Neuronal stem cell (in vitro differentiated cells): ENCODE measurements at regions not wholly inside any gene's neighbourhood (a gene's known extent, or its start where the extent isn't known, plus 50 kb on each side); places are given as distances from the start of the nearest gene placed in this dataset.

Experiments
- DNase-seq: peaks from one replicate; pipeline ENCODE4 v3.0.0-alpha.2; 2013; ENCODE audit warnings: low spot score
- H2AFZ ChIP-seq: one replicate; pipeline ENCODE4 v1.6.1; 2013; ENCODE audit warnings: mild to moderate bottlenecking, low read length, inconsistent platforms
- H2AK5ac ChIP-seq: 2 replicates; pipeline ENCODE4 v1.6.1; 2013; ENCODE audit warnings: low read depth, mild to moderate bottlenecking, inconsistent platforms, low read length, moderate library complexity, mixed read lengths
- H2BK120ac ChIP-seq: 2 replicates; pipeline ENCODE4 v1.6.1; 2013; ENCODE audit warnings: low read depth, mild to moderate bottlenecking, inconsistent platforms, low read length, moderate library complexity, mixed read lengths
- H2BK12ac ChIP-seq: one replicate; pipeline ENCODE4 v1.6.1; 2013; ENCODE audit warnings: low read length, inconsistent platforms
- H2BK15ac ChIP-seq: 2 replicates; pipeline ENCODE4 v1.6.1; 2013; ENCODE audit warnings: mild to moderate bottlenecking, low read length, inconsistent platforms, mixed read lengths
- H2BK5ac ChIP-seq: one replicate; pipeline ENCODE4 v1.6.1; 2013; ENCODE audit warnings: inconsistent platforms, mild to moderate bottlenecking, low read length, moderate library complexity
- H3K14ac ChIP-seq: one replicate; pipeline ENCODE4 v1.6.1; 2013; ENCODE audit warnings: low read length, inconsistent platforms
- H3K18ac ChIP-seq: 2 replicates; pipeline ENCODE4 v1.6.1; 2013; ENCODE audit warnings: low read length, inconsistent platforms
- H3K23ac ChIP-seq: 2 replicates; pipeline ENCODE4 v1.6.1; 2013; ENCODE audit warnings: low read depth, mild to moderate bottlenecking, mixed read lengths, low read length, inconsistent platforms; ENCODE audit not compliant: poor library complexity
- H3K27ac ChIP-seq: replicated peaks from 3 replicates; pipeline ENCODE4 v1.5.1; 2013; ENCODE audit warnings: low read length, inconsistent platforms
- H3K27me3 ChIP-seq, 3 experiments: 2 replicates each; pipeline ENCODE4 v1.6.1; 2013; ENCODE audit warnings: low read length in 3 of 3, mild to moderate bottlenecking in 2 of 3, inconsistent platforms in 1 of 3, low read depth in 1 of 3, mixed read lengths in 1 of 3, moderate library complexity in 1 of 3; ENCODE audit not compliant: control insufficient read depth in 3 of 3, insufficient read depth in 3 of 3
- H3K36me3 ChIP-seq, 2 donors: replicated peaks in 1 of 2; 2 replicates each; pipeline ENCODE4 v1.6.1; 2013; ENCODE audit warnings: low read length in 2 of 2; ENCODE audit not compliant: control insufficient read depth in 2 of 2, insufficient read depth in 2 of 2
- H3K4ac ChIP-seq: 2 replicates; pipeline ENCODE4 v1.6.1; 2013; ENCODE audit warnings: inconsistent platforms, mild to moderate bottlenecking, low read length, moderate library complexity
- H3K4me1 ChIP-seq, 2 donors: 1 replicate in 1 of 2; 2 replicates in 1 of 2; pipeline ENCODE4 v1.6.1; 2013; ENCODE audit warnings: low read length in 2 of 2, low read depth in 1 of 2; ENCODE audit not compliant: control insufficient read depth in 2 of 2, insufficient read depth in 1 of 2
- H3K4me2 ChIP-seq: one replicate; pipeline ENCODE4 v1.6.1; 2013; ENCODE audit warnings: mild to moderate bottlenecking, low read length, inconsistent platforms; ENCODE audit not compliant: insufficient read depth, poor library complexity, severe bottlenecking
- H3K4me3 ChIP-seq, 2 donors: 2 replicates each; pipeline ENCODE4 v1.5.1; 2013; ENCODE audit warnings: low read length in 2 of 2, mild to moderate bottlenecking in 2 of 2, inconsistent platforms in 1 of 2, moderate library complexity in 1 of 2
- H3K79me1 ChIP-seq: one replicate; pipeline ENCODE4 v1.6.1; 2013; ENCODE audit warnings: low read depth, mild to moderate bottlenecking, inconsistent platforms, low read length, moderate library complexity
- H3K9ac ChIP-seq: one replicate; pipeline ENCODE4 v1.6.1; 2013; ENCODE audit warnings: mild to moderate bottlenecking, low read depth, low read length, inconsistent platforms; ENCODE audit not compliant: poor library complexity
- H3K9me3 ChIP-seq, 2 donors: replicated peaks in 1 of 2; 2 replicates each; pipeline versions ENCODE3 to v1.6.1; 2013; ENCODE audit warnings: low read length in 2 of 2, mild to moderate bottlenecking in 2 of 2, inconsistent platforms in 1 of 2, low read depth in 1 of 2, mixed read lengths in 1 of 2, moderate library complexity in 1 of 2; ENCODE audit not compliant: control insufficient read depth in 2 of 2, insufficient read depth in 1 of 2
- H4K8ac ChIP-seq: one replicate; pipeline ENCODE4 v1.6.1; 2013; ENCODE audit warnings: low read depth, mild to moderate bottlenecking, inconsistent platforms, low read length, moderate library complexity
- H4K91ac ChIP-seq: one replicate; pipeline ENCODE4 v1.6.1; 2013; ENCODE audit warnings: low read length, low read depth, mild to moderate bottlenecking, inconsistent platforms; ENCODE audit not compliant: poor library complexity
- WGBS, 2 donors: extraction: QIAGEN DNeasy Blood & Tissue Kit; methylation state at CpG; one replicate each; pipeline ENCODE4 v1.1.7; 2013; ENCODE audit warnings: missing lambda C conversion rate in 2 of 2, mixed read lengths in 1 of 2; ENCODE audit not compliant: insufficient read length in 2 of 2, insufficient replicate concordance in 1 of 2; ENCODE audit errors: extremely low coverage in 2 of 2; 5-methylcytosine and 5-hydroxymethylcytosine counted together

DNA sequence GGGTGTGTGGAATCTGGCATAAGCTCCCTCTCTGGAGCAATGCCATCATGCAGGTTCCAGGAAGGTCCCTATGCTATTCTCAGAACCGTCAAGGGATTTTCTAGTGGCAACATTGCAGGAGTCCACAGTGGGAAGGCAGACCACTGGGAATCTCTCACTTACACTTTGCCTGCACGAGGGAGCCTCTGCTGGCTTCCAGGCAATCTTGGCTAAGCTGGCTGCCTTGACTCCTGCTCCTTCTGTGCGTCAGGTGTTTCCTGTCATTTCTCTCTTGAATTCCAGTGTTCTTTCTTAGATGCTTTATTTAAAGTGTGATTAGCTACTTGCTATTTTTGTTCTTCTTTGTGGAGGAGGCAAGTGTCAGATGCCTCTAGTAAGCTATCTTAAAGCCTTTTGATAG, 414.0 kb upstream of the ATP2B1 start:
- Histone ChIP-seq H2BK5ac (no peak overlapping the region), H3K4me2 (no peak overlapping the region), H3K27ac (no peak overlapping the region), H2AK5ac (no peak overlapping the region), H2BK12ac (no peak overlapping the region), H3K14ac (no peak overlapping the region), H4K91ac (no peak overlapping the region), H3K9ac (no peak overlapping the region), H3K4ac (no peak overlapping the region), H3K36me3 (no peaks in the 10 kb centered on the region), H4K8ac (no peak overlapping the region), H2BK15ac (no peak overlapping the region), H3K23ac (no peak overlapping the region), H2BK120ac (no peak overlapping the region), H2AFZ (no peak overlapping the region), H3K4me1 (no peaks in the 10 kb centered on the region), H3K79me1 (no peaks in the 10 kb centered on the region), H3K9me3 (peaks cover 6% of the 10 kb centered on the region in 2 donors), H3K27me3 (no peaks in the 10 kb centered on the region), H3K4me3 (no peak overlapping the region), H3K18ac (no peak overlapping the region)
- no CpG with 5 or more reads among the region's 3 CpGs for WGBS, 2 donors
- DNase-seq: no peak

DNA sequence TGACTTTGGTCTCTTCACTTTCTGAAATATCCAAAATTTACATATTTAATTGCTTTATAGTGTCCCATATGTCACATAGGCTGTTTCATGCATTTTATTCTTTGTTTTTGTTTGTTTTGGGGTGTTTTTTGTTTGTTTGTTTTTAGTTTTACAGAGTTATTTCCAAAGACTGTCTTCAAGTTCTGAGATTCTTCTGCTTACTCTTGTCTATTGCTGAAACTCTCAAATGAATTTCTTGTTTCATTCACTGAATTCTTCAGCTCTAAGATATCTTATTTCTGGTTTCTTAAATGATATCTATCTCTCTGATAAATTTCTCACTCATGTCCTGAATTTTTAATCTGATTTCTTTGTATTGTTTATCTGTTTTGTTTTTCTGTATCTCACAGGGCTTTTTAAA, 412.0 kb upstream of the ATP2B1 start:
- no peak overlapping the region for H2AFZ ChIP-seq
- H4K8ac ChIP-seq: no peak overlapping the region
- H3K27ac ChIP-seq: no peak overlapping the region
- H2BK12ac ChIP-seq: no peak overlapping the region
- no peak overlapping the region for H3K14ac ChIP-seq
- no peak overlapping the region for H3K4me3 ChIP-seq
- peaks cover 6% of the 10 kb centered on the region in 2 donors for H3K9me3 ChIP-seq
- H3K79me1 ChIP-seq: peaks cover 1% of the 10 kb centered on the region
- H3K27me3 ChIP-seq: no peaks in the 10 kb centered on the region
- no peak overlapping the region for H2BK5ac ChIP-seq
- no peak overlapping the region for H4K91ac ChIP-seq
- no peak overlapping the region for H3K18ac ChIP-seq
- H2AK5ac ChIP-seq: no peak overlapping the region
- no peaks in the 10 kb centered on the region for H3K4me1 ChIP-seq
- no peak overlapping the region for H3K23ac ChIP-seq
- H3K4me2 ChIP-seq: no peak overlapping the region
- H3K4ac ChIP-seq: no peak overlapping the region
- DNase-seq: no peak
- no peak overlapping the region for H2BK120ac ChIP-seq
- no peaks in the 10 kb centered on the region for H3K36me3 ChIP-seq
- H3K9ac ChIP-seq: no peak overlapping the region
- H2BK15ac ChIP-seq: no peak overlapping the region

DNA sequence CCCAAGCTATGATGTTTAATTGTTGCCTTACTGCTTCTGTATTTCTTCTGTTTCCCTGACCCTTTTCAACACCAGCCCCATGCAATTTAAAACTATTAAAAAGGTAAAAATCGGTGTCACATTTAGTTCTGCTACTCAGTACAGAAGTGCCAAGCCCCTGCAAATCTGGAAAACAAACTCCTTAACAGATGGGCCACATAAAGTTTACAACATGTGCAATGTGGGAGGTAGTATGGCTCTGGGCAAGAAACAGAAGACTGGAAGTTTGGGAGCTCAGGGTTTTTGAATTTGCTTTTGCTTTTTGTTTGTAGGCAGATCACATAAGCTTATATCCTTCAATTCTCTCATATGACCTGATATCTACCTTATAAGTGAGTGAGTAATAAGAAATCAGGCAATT, 404.0 kb upstream of the ATP2B1 start:
- Histone ChIP-seq H3K4ac (no peak overlapping the region), H3K79me1 (peaks cover 1% of the 10 kb centered on the region), H4K8ac (no peak overlapping the region), H4K91ac (no peak overlapping the region), H2AK5ac (no peak overlapping the region), H3K4me3 (no peak overlapping the region), H3K18ac (no peak overlapping the region), H3K27me3 (no peaks in the 10 kb centered on the region), H3K36me3 (no peaks in the 10 kb centered on the region), H3K9ac (no peak overlapping the region), H2BK15ac (no peak overlapping the region), H2BK120ac (no peak overlapping the region), H3K9me3 (no peaks in the 10 kb centered on the region), H2BK5ac (no peak overlapping the region), H2AFZ (no peak overlapping the region), H2BK12ac (no peak overlapping the region), H3K27ac (no peak overlapping the region), H3K14ac (no peak overlapping the region), H3K4me2 (no peak overlapping the region), H3K4me1 (no peaks in the 10 kb centered on the region), H3K23ac (no peak overlapping the region)
- no CpG with 5 or more reads among the region's 1 CpG for WGBS, 2 donors
- no peak for DNase-seq

DNA sequence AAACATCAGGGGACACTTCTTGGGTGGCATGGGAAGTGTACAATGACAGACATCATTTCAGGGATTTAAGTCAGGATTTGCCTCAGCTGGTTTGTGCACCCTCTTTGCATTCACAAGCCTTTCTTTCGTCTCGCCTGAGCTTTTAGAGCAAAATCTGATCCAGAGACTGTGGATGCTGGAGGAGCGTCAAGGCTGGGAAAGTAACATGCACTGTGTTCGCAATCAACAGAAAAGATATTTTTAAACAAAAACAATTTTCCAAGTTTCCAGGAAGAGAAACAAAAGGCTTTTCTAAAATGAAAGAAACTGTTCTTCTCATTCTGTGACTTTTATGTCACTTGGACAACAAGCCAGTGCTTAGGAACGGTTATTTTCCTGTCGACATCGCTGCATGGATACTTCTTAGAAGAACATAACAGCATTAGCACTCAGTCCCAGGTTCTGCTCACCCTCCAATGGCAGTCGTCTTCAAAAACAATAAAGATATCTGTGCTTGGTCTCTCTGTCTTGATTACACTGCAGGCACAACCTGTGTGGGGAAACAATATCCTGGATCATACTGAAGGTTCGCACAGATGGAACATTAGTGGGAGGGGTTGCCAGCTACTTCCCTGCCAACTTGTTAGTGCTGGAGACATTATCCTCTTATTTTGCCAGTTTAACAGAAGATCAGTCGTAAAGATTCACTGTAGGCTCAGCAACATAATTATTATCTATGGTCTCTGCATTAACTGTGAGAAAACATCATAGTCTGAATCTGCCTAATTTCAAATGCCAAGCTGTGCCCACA, 403.3 kb upstream of the ATP2B1 start:
- no peak overlapping the region for H2AK5ac ChIP-seq

More for the DNA sequence above, 403.3 kb upstream of the ATP2B1 start:
- Histone ChIP-seq H3K14ac (no peak overlapping the region), H4K91ac (no peak overlapping the region), H2BK15ac (no peak overlapping the region), H2BK5ac (no peak overlapping the region), H3K9me3 (no peaks in the 10 kb centered on the region), H4K8ac (no peak overlapping the region), H2AFZ (no peak overlapping the region), H3K9ac (no peak overlapping the region), H3K4me3 (no peak overlapping the region), H3K27me3 (no peaks in the 10 kb centered on the region), H3K4me2 (no peak overlapping the region), H3K18ac (no peak overlapping the region), H3K4me1 (no peaks in the 10 kb centered on the region), H3K23ac (no peak overlapping the region), H3K79me1 (peaks cover 1% of the 10 kb centered on the region), H2BK120ac (no peak overlapping the region), H3K27ac (no peak overlapping the region), H3K36me3 (no peaks in the 10 kb centered on the region), H3K4ac (no peak overlapping the region), H2BK12ac (no peak overlapping the region)
- no peak for DNase-seq
- WGBS, 2 donors: no CpG with 5 or more reads among the region's 10 CpGs
